ENCODE measurements at regions not wholly inside any gene's neighbourhood (a gene's known extent, or its start where the extent isn't known, plus 50 kb on each side); places are given as distances from the start of the nearest gene placed in this dataset.

DNA sequence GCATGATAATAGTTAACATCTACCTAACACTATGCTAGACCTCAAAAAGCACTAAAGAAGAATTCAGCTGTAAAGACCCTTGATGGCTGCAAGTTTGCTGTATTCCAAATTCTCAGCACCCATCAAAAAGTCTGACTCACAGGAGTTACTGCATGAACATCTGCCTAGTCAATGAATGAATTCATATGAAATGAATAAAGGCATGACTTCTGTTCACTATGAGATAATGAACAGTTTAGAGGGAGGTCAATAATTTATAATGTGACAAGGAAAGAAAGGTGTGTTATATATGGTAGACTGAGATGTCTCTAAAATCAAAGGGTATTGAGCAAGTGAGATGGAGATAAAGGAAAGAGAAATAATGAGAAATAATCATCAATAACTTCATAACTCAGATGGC is 508.2 kb upstream of the TGFBR2 start:
- H3K27me3 Mint-ChIP-seq (ENCODE audit: low read depth): peaks cover 5% of the 10 kb centered on the region
- H3K36me3 Mint-ChIP-seq (ENCODE audit: low read depth): no peaks in the 10 kb centered on the region
- no peak for DNase-seq (ENCODE audit: low spot score)
- H3K4me1 Mint-ChIP-seq (ENCODE audit: low read depth): no peaks in the 10 kb centered on the region
- H3K4me3 Mint-ChIP-seq: no peak overlapping the region
- no peaks in the 10 kb centered on the region for H3K9me3 Mint-ChIP-seq
- H3K27ac Mint-ChIP-seq: no peak overlapping the region

DNA sequence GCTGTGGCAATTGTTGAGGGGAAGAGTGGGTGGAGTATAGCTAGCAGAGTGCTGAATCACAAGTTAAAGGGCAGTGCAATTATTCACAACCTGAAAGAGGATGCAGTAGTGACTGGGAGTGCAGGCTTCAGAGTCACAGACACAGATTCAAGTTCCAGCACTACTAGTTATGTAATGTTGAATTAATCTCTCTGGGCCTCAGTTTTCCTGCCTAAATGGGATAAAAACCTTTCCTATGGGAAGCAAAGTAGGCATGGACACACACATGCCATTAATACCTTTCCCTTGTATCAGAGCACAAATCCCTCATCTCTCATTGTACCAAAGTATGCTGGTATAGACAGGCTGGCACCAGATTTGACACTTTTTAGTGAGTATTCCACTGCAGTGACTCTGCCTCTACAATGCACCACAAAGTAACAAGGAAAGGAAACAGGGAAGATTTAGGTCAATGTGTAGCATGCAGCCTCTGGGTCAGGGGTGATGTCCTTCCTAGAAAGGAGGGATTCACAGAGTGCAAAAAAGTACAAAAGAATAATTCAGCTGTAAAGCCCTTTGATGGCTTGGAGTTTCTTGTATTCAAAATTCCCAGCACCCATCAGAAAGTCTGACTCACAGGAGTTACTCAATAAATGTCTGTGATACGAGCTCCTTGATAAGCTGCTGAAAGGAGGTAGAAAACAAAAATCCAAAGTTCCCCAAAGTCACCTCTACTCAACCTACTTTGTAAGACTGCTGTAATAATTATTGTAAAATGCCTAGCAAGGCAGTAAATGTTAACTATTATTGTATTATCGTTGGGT is 507.5 kb upstream of the TGFBR2 start:
- no peak overlapping the region for H3K4me3 Mint-ChIP-seq
- H3K27me3 Mint-ChIP-seq (ENCODE audit: low read depth): peaks cover 5% of the 10 kb centered on the region
- H3K4me1 Mint-ChIP-seq (ENCODE audit: low read depth): no peaks in the 10 kb centered on the region
- H3K9me3 Mint-ChIP-seq: no peaks in the 10 kb centered on the region
- DNase-seq (ENCODE audit: low spot score): no peak
- H3K36me3 Mint-ChIP-seq (ENCODE audit: low read depth): no peaks in the 10 kb centered on the region
- H3K27ac Mint-ChIP-seq: no peak overlapping the region

DNA sequence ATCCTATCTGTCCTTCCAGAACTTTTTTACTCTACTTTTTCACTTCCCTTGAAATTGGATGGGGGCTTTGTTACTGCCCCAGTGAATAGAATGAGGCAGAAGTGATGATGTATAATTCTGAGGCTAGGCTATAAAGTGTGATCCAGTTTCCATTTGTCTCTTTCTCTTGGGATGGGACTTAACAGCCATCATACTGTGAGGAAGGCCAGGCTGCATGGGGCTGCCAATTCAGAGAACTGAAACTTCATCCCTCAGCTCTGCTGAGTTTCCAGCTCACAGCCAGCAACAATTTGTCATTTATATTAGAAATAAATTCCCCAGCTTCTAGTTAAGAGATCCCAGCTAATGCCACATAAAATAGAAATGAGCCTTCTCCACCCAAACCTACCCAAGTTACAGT is 504.0 kb upstream of the TGFBR2 start:
- H3K27me3 Mint-ChIP-seq (ENCODE audit: low read depth): peaks cover 8% of the 10 kb centered on the region
- no peaks in the 10 kb centered on the region for H3K36me3 Mint-ChIP-seq (ENCODE audit: low read depth)
- DNase-seq (ENCODE audit: low spot score): no peak
- no peak overlapping the region for H3K27ac Mint-ChIP-seq
- H3K9me3 Mint-ChIP-seq: no peaks in the 10 kb centered on the region
- no peak overlapping the region for H3K4me3 Mint-ChIP-seq
- H3K4me1 Mint-ChIP-seq (ENCODE audit: low read depth): no peaks in the 10 kb centered on the region

DNA sequence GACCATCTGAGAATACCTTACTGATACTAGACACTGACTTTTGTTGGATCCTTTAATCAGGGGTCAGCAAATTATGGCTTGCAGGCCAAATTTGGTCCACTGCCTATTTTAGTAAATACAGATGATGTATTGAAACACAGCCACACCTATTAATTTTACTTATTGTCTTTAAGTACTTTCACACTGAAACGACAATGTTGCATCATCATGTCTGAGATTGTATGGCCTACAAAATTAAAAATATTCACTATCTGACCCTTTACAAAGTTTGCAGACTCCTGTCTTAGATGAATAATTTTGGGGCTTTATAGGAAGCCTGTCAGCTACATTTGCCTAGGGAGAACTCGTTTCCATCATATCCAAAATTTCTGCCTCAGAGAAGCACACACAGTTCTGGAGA is 503.2 kb upstream of the TGFBR2 start:
- no peak overlapping the region for H3K4me3 Mint-ChIP-seq
- no peaks in the 10 kb centered on the region for H3K36me3 Mint-ChIP-seq (ENCODE audit: low read depth)
- H3K4me1 Mint-ChIP-seq (ENCODE audit: low read depth): no peaks in the 10 kb centered on the region
- no peaks in the 10 kb centered on the region for H3K9me3 Mint-ChIP-seq
- no peak overlapping the region for H3K27ac Mint-ChIP-seq
- H3K27me3 Mint-ChIP-seq (ENCODE audit: low read depth): peaks cover 8% of the 10 kb centered on the region
- DNase-seq (ENCODE audit: low spot score): no peak

DNA sequence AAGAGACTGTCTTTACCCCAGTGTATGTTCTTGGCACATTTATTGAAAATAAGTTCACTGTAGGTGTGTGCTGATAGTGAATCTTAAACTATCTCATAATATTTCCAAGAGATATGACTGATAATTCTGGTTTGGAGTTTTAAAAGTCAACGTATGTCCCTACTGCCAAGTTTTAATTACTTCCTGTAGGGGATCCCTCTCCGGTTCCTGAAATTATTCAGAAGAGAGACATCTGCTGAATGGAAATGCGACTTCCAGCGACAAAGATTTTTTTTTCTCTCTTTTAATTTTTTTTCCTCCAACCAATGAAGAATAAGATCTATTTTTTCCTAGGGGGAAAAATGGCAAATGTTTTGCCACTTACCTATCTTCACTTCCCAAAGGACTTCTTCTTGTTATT is 498.9 kb upstream of the TGFBR2 start:
- H3K27ac Mint-ChIP-seq: no peak overlapping the region
- H3K36me3 Mint-ChIP-seq (ENCODE audit: low read depth): no peaks in the 10 kb centered on the region
- DNase-seq (ENCODE audit: low spot score): no peak
- no peak overlapping the region for H3K4me3 Mint-ChIP-seq
- peaks cover 3% of the 10 kb centered on the region for H3K4me1 Mint-ChIP-seq (ENCODE audit: low read depth)
- no peaks in the 10 kb centered on the region for H3K9me3 Mint-ChIP-seq
- peaks cover 10% of the 10 kb centered on the region for H3K27me3 Mint-ChIP-seq (ENCODE audit: low read depth)

DNA sequence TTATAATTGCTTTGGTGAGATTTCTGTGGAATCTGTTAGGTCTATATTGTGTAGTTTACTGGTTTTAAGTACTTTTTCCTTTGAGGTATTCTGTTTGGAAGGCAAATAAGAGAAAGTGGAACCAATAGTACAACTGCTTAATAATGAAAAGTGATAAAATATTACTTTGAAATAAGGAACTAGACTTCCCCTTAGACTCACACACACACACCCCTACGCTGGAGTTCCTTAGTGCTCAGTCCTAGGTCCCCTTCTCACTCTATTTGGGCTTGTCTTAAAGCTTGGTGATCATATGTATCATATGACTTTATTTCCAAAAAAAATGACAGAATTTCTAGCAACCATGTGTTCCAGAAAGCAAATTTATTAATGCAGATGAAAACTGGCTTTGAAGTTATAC is 494.0 kb upstream of the TGFBR2 start:
- no peak overlapping the region for H3K27ac Mint-ChIP-seq
- H3K4me1 Mint-ChIP-seq (ENCODE audit: low read depth): peaks cover 8% of the 10 kb centered on the region
- no peak for DNase-seq (ENCODE audit: low spot score)
- peaks cover 19% of the 10 kb centered on the region for H3K27me3 Mint-ChIP-seq (ENCODE audit: low read depth)
- H3K9me3 Mint-ChIP-seq: no peaks in the 10 kb centered on the region
- no peaks in the 10 kb centered on the region for H3K36me3 Mint-ChIP-seq (ENCODE audit: low read depth)
- H3K4me3 Mint-ChIP-seq: no peak overlapping the region

DNA sequence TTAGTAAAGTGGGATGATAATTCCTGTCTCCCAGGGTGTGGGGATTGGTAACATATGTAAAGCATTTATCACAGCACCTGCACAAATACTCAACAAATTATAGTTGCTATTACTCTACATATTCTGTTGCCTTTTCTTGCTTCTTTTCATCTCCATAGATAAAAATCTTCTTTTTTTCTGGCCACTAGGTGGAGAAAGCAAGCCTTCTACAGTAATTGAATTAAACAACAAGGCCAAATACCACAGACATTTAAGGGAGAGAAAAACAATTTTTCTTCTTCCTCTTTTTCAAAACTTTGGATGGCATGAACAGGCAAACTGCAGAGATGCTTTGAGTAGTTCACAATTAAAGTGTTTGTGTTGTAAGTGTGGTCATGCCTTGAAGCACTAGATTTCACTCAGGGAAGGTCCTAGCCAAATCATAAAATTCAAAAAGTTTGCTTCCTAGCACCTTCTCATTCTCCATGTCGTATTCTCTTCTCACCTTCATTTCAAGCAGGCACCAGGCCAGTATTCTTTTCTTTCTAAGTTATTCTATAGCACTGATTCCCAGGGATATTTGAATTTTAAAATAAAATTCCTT is 493.4 kb upstream of the TGFBR2 start:
- no peaks in the 10 kb centered on the region for H3K36me3 Mint-ChIP-seq (ENCODE audit: low read depth)
- H3K9me3 Mint-ChIP-seq: no peaks in the 10 kb centered on the region
- peaks cover 19% of the 10 kb centered on the region for H3K27me3 Mint-ChIP-seq (ENCODE audit: low read depth)

DNA sequence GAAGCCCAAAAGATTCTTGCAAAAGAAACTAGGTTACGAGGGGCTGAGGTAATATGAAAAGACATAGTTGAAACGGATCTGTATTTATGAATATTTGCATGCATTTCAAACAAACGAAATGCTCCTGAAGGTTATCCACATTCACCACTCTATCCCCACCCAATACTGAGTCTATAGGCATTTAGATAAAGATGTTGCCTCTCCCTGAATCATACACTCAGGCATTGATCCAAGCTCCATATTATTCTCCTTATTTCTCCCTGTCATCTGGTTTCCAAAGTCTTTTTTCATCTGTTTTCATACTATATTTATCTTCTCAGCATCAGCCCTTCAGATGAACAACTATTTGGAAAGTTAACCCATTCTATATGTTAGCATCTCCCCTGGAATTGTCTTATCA is 492.5 kb upstream of the TGFBR2 start:
- H3K4me3 Mint-ChIP-seq: no peak overlapping the region
- no peak for DNase-seq (ENCODE audit: low spot score)

More for the DNA sequence above, 493.4 kb upstream of the TGFBR2 start:
- no peak overlapping the region for H3K27ac Mint-ChIP-seq
- DNase-seq (ENCODE audit: low spot score): no peak
- no peak overlapping the region for H3K4me3 Mint-ChIP-seq
- peaks cover 8% of the 10 kb centered on the region for H3K4me1 Mint-ChIP-seq (ENCODE audit: low read depth)

DNA sequence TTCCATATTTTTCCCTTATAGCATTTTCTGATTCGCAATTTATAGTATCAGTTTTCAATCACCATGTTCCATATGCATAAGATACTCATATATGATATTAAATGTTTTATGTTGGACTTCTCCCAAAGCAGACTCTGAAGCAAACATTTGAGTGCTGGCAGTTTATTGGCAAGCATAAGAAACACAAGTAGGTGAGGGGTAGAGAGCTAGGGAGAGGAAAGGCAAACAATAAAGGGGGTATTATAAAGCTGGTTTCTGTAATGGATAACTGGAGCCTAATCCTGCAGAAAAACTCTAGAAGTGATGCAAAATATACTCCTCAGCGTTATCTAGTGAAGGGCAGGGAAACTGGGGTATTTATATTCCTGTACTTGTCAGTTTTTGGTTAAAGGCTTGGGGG is 491.5 kb upstream of the TGFBR2 start:
- Mint-ChIP-seq H3K36me3 (ENCODE audit: low read depth) (no peaks in the 10 kb centered on the region), H3K4me1 (ENCODE audit: low read depth) (peaks cover 8% of the 10 kb centered on the region), H3K27ac (no peak overlapping the region), H3K9me3 (no peaks in the 10 kb centered on the region), H3K27me3 (ENCODE audit: low read depth) (peaks cover 19% of the 10 kb centered on the region), H3K4me3 (no peak overlapping the region)
- DNase-seq (ENCODE audit: low spot score): no peak

More for the DNA sequence above, 492.5 kb upstream of the TGFBR2 start:
- Mint-ChIP-seq H3K27me3 (ENCODE audit: low read depth) (peaks cover 19% of the 10 kb centered on the region), H3K27ac (no peak overlapping the region), H3K36me3 (ENCODE audit: low read depth) (no peaks in the 10 kb centered on the region), H3K4me1 (ENCODE audit: low read depth) (peaks cover 8% of the 10 kb centered on the region), H3K9me3 (no peaks in the 10 kb centered on the region)

DNA sequence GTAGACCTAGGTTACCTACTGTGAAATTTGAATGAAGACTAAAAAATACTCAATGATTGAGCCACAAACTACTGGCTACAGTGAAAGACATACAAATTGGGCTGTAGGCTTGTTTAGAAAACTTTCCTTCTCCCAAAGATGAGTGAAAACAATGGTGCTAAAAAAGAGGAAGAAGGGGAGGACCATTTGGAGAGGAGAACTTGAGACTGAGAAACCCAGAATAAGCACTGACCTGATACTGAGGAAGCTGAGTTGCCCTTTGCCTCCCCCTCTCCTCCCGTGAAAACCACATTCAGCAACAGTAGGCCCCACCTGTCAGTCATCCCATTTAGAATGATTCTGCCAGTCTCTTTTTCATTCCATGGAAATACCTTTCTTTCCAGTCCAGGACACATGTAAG is 484.0 kb upstream of the TGFBR2 start:
- peaks cover 3% of the 10 kb centered on the region for H3K9me3 Mint-ChIP-seq
- DNase-seq (ENCODE audit: low spot score): no peak
- no peaks in the 10 kb centered on the region for H3K4me1 Mint-ChIP-seq (ENCODE audit: low read depth)
- H3K27me3 Mint-ChIP-seq (ENCODE audit: low read depth): peaks cover 3% of the 10 kb centered on the region
- no peak overlapping the region for H3K27ac Mint-ChIP-seq
- H3K4me3 Mint-ChIP-seq: no peak overlapping the region
- H3K36me3 Mint-ChIP-seq (ENCODE audit: low read depth): no peaks in the 10 kb centered on the region

DNA sequence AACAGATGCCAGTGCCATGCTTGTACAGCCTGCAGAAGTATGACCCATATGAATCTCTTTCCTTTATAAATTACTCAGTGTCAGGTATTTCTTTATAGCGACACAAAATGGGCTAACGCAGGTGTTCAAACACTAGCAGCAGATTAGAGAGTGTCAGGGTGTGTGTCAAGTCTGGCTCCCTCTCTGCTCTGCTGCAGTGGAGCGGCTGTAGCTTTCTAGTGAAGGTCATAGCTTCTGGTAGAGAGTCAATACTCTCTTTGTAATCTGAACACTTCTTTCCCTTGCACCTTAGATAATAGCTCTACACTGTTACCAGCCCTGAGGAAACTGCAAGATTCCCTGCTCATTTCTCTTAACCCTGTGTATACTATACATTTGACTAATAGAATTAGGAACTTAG is 483.2 kb upstream of the TGFBR2 start:
- no peak overlapping the region for H3K27ac Mint-ChIP-seq
- H3K9me3 Mint-ChIP-seq: peaks cover 5% of the 10 kb centered on the region
- no peaks in the 10 kb centered on the region for H3K36me3 Mint-ChIP-seq (ENCODE audit: low read depth)
- no peak for DNase-seq (ENCODE audit: low spot score)
- H3K4me3 Mint-ChIP-seq: no peak overlapping the region
- no peaks in the 10 kb centered on the region for H3K4me1 Mint-ChIP-seq (ENCODE audit: low read depth)
- peaks cover 5% of the 10 kb centered on the region for H3K27me3 Mint-ChIP-seq (ENCODE audit: low read depth)

DNA sequence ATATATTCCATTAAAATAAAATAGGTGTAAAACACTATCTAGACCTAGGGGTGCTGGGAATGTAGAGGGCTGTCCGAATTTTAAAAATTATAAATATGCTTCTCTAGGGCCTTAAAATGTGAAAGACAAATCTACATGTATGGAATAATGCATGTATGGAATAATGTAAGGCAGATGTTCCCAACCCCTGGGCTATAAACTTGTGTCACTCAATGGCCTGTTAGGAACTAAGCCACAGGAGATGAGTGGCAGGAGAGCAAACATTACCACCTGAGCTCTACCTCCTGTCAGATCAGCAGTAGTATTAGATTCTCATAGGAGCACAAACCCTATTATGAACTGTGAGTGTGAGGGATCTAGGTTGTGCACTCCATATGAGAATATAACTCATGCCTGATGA is 482.6 kb upstream of the TGFBR2 start:
- Mint-ChIP-seq H3K4me1 (ENCODE audit: low read depth) (no peaks in the 10 kb centered on the region), H3K27me3 (ENCODE audit: low read depth) (peaks cover 5% of the 10 kb centered on the region), H3K9me3 (peaks cover 8% of the 10 kb centered on the region), H3K4me3 (no peak overlapping the region), H3K36me3 (ENCODE audit: low read depth) (no peaks in the 10 kb centered on the region), H3K27ac (no peak overlapping the region)
- no peak for DNase-seq (ENCODE audit: low spot score)

DNA sequence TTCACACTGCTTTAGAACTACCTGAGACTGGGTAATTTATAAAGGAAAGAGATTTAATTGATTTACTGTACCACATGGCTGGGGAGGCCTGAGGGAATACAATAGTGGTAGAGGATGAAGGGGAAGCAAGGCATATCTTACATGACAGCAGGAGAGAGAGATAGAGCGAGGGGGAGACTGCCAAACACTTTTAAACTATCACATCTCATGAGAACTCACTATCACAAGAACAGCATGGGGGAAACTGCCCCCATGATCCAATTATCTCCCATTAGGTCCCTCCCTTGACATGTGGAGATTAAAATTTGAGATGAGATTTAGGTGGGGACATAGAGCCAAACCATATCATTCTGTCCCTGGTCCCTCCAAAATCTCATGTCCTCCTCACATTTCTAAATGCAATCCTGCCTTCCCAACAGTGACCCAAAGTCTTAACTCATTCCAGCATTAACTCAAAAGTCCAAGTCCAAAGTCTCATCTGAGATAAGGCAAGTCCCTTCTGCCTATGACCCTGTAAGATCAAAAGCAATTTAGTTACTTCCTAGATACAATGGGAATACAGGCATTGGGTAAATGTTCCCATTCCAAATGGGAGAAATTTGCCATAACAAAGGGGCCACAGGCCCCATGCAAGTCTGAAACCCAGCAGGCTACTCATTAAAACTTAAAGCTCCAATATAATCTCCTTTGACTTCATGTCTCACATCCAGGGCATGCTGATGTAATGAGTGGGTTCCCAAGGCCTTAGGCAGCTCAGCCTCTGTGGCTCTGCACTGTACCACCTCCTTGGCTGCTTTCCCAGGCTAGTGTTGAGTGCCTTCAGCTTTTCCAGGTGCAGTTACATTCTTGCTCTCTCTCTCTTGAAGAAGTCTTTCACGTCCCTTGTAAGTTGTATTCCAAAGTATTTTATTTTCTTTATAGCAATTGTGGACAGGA is 481.7 kb upstream of the TGFBR2 start:
- Mint-ChIP-seq H3K27me3 (ENCODE audit: low read depth) (peaks cover 5% of the 10 kb centered on the region), H3K36me3 (ENCODE audit: low read depth) (no peaks in the 10 kb centered on the region), H3K4me1 (ENCODE audit: low read depth) (no peaks in the 10 kb centered on the region), H3K27ac (no peak overlapping the region), H3K4me3 (no peak overlapping the region), H3K9me3 (peaks cover 8% of the 10 kb centered on the region)
- DNase-seq (ENCODE audit: low spot score): no peak

DNA sequence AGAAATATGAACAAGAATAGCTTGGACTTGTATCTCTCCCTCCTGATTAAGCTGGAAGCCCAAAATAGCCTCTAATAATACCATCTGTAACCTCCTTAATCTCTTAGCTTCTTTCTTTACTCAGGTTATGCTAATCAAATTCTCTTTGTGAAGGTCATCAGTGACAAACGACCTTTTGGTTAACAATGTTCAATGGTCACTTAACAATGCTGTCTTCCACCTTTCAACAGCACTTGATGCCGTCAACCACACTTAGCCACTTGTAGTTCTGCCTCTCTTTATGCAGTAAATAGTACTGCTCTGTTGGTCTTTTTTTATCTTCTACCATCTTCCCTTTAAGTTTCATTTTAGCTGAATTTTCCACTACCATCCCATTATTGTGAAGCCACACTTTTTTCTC is 476.6 kb upstream of the TGFBR2 start:
- no peak overlapping the region for H3K4me3 Mint-ChIP-seq
- peaks cover 8% of the 10 kb centered on the region for H3K9me3 Mint-ChIP-seq
- H3K27ac Mint-ChIP-seq: no peak overlapping the region
- no peak for DNase-seq (ENCODE audit: low spot score)
- H3K36me3 Mint-ChIP-seq (ENCODE audit: low read depth): no peaks in the 10 kb centered on the region
- no peaks in the 10 kb centered on the region for H3K4me1 Mint-ChIP-seq (ENCODE audit: low read depth)
- peaks cover 5% of the 10 kb centered on the region for H3K27me3 Mint-ChIP-seq (ENCODE audit: low read depth)

Measured in T-helper 2 cell treated with Interferon-gamma antibody and Interleukin-4, amounts not matched to agents 5 μg/mL and 100 μg/mL, for 36 hours (primary cell).